ENCODE measurements at regions not wholly inside any gene's neighbourhood (a gene's known extent, or its start where the extent isn't known, plus 50 kb on each side); places are given as distances from the start of the nearest gene placed in this dataset.

DNA sequence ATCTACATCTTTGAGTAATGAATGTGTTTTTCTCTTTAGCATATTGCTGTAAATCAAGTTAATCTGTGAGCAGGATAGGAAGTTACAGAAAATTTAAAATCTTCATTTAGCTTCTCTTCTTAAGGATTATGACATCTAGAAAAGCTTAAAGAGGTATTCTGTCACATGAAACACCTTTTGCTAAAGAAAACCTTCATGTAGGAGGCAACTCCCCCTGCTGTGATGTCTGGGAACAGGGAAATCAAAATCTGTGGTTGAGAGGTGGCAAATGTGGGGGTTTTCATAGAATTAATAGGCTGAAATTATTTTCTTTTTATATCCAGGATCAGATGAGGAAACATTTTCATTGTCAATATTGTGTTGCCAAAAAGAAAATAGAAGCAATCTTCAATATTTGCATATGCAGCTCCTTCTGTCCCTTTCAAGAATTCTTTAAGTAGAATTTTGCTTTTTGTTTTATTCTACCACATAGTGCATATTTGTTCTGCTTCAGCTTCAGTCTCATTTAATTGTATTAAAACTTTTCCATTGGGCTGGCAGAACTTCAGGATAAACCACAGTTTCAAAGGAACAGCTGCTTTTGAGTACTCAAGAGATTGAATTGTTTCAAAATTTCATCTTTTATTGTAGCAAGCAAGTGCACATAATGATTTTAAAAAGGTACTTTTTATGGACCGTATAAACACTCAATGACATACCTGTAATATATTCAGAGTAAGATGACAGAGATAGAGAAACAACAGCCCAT, 128.4 kb downstream of the RAP2B start:
- TF ChIP-seq, protein P1, sequence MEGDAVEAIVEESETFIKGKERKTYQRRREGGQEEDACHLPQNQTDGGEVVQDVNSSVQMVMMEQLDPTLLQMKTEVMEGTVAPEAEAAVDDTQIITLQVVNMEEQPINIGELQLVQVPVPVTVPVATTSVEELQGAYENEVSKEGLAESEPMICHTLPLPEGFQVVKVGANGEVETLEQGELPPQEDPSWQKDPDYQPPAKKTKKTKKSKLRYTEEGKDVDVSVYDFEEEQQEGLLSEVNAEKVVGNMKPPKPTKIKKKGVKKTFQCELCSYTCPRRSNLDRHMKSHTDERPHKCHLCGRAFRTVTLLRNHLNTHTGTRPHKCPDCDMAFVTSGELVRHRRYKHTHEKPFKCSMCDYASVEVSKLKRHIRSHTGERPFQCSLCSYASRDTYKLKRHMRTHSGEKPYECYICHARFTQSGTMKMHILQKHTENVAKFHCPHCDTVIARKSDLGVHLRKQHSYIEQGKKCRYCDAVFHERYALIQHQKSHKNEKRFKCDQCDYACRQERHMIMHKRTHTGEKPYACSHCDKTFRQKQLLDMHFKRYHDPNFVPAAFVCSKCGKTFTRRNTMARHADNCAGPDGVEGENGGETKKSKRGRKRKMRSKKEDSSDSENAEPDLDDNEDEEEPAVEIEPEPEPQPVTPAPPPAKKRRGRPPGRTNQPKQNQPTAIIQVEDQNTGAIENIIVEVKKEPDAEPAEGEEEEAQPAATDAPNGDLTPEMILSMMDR (IDR thresholded peaks at IDR 0.05): no peak
- TF ChIP-seq EZH2 (IDR thresholded peaks at IDR 0.05; ENCODE audit: borderline replicate concordance, insufficient read depth, low read depth, low read length, poor library complexity, severe bottlenecking): no peak
